ENCODE measurements at regions not wholly inside any gene's neighbourhood (a gene's known extent, or its start where the extent isn't known, plus 50 kb on each side); places are given as distances from the start of the nearest gene placed in this dataset.

- peak; percentile 29 for DNase-seq (ENCODE audit: low read depth)
Measured at GRCh38 chr10:10642751-10643150, 374.9 kb upstream of the CELF2 start.

- peak; percentile 32 for DNase-seq (ENCODE audit: low read depth)
Measured at GRCh38 chr10:10644008-10644646, 373.5 kb upstream of the CELF2 start.

- no peak for DNase-seq (ENCODE audit: low read depth)
Measured at GRCh38 chr10:10644676-10645385, 372.8 kb upstream of the CELF2 start.

- no peak for DNase-seq (ENCODE audit: low read depth)
Measured at GRCh38 chr10:10647331-10647730, 370.3 kb upstream of the CELF2 start.

DNA sequence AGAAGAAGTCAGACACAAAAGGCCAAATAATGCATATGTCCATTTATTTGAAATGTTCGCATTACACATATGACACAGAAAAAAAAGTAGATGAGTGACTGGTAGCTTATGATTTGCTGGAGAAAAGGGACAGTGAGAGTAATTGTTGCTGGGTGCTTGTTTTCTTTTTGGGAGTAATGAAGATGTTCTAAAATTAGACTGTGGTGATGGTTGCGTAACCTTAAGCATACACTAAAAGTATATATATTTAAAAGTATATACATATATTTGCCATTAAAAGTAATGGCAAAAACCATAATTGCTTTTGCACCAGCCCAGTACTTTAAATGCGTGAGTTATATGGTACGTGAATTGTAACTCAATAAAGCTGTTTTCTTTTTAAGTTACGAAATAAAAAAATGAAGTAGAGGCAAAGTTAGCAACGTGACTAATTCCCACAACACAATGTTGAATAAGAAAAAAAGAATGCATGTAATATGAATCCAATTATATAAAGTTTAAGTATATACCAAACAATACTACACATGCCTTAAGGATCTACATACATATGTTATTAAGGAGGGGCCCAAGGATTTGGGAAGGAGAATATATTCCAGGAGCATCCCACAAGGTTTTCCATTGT lies 360.4 kb upstream of the CELF2 start:
- DNase-seq (ENCODE audit: low read depth), result peak; percentile 34

DNA sequence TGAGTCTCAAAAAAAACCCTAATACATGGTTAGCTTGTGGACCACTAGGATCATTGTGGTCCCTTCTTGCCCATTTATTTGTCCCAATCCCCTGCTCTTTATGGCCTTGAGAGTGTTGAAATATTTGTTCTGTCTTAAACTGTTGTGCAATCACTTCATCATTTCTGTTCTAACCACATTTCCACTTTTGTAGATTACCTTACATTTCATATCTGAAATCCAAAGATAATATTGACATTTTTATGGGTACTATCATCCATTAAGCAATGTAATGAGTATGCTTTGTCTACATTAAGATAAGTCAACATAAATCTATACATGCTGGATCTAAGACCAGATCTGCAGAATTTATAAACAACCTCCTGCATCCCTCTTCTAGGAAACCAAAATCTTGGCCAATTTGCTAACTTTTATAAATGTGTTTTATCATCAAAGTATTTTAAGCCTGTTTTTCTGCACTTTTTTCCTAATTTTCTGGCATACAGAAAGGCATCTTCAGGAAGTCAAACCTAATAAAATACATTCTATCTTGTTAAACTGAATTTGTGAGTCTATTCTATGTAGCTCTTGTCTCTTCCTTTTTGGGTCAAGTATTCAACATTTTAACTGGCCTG lies 359.4 kb upstream of the CELF2 start:
- DNase-seq (ENCODE audit: low read depth), result peak; percentile 67

DNA sequence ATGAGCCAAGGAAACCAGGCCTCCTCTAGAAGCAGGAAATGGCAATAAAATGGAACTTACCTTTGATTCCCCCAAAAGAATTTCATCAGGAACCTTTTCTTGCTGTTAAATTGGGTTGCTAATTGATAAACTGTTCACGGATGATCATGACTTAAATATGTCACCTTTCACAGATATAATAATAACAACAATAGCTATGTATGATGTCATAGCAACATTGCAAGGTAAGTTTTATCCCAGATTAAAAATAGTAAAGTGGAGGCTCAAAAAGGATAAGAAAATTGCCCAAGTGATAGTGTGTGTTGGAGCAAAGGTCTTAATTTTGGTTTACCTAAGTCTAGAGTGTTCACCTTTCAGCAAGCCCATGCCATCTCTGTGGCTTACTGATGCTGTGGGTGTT lies 357.6 kb upstream of the CELF2 start:
- no peak for DNase-seq (ENCODE audit: low read depth)

DNA sequence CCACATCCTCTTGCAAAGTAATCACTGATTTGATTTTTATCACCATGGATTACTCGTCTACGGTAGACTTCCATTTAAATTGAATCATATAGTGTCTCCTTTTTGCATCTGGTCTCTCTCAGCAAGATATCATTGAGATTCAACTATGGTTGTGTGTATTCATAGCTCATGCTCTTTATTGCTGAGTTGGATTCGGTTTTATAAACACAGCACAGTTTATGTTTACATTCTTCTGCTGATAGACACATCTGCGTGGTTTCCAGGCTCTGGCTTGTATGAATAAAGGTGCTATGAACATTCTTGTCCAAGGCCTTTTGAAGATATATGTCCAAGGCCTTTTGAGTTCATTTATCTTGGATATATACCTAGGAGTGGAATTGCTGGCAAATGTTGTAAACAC lies 356.5 kb upstream of the CELF2 start:
- peak; percentile 69 for DNase-seq (ENCODE audit: low read depth)

- DNase-seq (ENCODE audit: low read depth), result peak; percentile 56
Measured at GRCh38 chr10:10662716-10663408, 354.8 kb upstream of the CELF2 start.

DNA sequence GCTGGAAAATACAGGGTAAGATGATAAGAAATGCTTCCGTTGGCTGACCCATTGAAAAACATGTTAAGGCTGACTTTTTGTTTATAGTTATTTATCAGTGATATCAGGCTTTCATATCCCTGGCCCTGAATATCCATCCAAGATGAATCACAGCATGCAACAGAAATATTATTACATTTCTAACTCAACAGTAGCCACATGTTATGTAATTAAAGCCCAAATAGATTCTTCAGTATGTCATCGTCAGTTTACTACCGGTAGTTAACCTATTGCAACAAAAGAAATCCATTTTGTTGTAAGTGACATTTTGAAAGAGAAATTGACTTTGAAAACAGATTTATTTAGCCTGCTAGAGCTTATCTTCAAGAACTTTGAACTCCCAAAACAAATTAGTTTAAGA lies 354.1 kb upstream of the CELF2 start:
- peak; percentile 51 for DNase-seq (ENCODE audit: low read depth)

- DNase-seq (ENCODE audit: low read depth), result no peak
Measured at GRCh38 chr10:10665750-10666149, 351.9 kb upstream of the CELF2 start.

- no peak for DNase-seq (ENCODE audit: low read depth)
Measured at GRCh38 chr10:10667466-10667865, 350.2 kb upstream of the CELF2 start.

DNA sequence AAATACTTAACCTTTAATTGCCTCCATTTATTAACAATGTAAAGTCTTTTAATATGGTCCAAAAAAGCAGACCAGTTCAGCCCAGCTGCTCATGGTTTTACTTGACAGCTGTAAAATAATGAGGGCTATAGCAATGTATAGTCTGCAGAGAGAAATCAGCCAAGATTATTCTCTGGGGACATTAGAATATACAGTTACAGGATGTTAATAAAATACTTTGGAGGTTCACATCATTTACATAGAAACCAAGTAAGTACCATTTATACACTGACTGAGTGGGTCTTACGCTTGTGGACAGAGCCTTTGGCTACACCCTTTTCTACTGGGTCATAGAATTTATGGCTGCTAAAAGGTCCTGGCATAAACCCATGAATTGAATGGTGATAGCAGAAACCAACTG lies 340.7 kb upstream of the CELF2 start:
- DNase-seq (ENCODE audit: low read depth), result no peak

GRCh38 chr10:10677479-10677878 lies 340.2 kb upstream of the CELF2 start:
- peak; percentile 86 for DNase-seq (ENCODE audit: low read depth)

DNA sequence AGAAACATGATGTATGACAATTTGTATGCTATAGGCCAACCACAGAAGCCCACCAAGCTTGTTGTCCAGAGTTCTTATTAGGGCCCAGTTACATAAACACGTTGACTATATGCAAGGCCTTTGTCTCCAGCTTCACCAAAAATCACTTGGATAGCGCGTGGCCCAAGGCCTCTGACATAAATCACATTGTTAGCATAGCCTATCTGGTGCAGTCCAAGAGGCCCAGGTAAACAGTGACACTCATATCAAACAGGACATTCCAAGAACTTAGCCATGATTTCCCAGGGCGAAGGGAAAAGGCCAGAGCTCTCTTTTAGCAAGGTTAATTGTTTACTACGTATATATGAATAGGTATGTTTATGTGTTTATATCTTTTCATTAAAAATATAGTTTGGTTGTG lies 337.2 kb upstream of the CELF2 start:
- DNase-seq (ENCODE audit: low read depth), result no peak

DNA sequence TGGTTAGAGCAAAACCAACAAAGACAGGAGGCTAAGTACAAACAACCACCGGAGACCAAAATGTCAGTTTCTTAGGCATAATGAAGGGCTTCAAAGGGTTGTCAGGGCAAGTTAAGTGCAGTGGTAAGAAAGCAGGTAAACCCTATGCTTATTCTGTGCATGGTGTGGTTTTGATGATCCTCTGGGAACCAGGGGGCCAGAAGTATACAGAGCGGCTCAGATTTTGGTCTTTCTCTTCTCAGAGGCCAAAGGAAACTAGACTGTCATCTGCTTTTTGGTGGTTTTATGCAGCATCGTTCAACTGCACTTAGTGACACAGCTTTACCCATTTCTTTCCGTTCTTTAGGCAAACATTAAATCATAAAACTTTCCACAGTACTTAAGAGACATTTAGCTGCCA lies 332.7 kb upstream of the CELF2 start:
- DNase-seq (ENCODE audit: low read depth), result no peak

DNA sequence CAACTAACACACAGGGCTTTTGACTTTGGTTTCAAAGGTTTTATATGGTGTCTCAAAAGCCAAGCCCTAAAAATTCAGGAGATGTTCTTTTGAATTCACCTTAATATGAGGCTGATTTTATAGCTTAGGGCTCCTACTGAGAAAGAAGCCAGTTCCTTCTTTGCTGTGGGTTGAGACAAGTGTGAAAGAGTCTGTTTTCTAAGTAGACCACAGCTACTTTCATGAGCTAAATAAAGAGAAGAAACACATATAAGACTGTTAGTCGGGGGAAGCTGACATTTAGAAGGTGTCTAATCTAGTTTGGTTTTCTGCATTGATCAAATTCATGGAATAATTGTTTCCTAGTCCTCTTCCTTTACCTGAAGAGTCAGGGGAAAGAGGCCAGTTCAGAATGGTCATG lies 332.1 kb upstream of the CELF2 start:
- no peak for DNase-seq (ENCODE audit: low read depth)

DNA sequence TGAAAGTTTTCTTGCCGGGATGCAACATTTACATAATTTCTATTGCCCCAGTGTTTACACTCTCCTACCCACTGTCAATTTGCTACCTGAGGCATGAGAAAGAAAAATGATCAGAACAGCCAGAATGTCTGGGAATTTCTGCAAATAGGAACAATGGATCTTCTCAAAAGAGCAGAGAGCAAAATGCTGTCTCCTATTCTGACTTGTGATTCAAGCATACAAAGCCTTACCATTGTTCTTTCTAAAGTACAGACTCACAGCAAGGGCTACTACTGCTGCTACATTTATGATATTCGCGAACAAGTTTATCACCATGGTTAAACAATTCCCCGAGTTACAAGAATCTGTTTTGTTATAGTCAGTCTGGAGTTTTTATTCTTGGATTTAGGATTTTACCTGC lies 329.9 kb upstream of the CELF2 start:
- no peak for DNase-seq (ENCODE audit: low read depth)

DNA sequence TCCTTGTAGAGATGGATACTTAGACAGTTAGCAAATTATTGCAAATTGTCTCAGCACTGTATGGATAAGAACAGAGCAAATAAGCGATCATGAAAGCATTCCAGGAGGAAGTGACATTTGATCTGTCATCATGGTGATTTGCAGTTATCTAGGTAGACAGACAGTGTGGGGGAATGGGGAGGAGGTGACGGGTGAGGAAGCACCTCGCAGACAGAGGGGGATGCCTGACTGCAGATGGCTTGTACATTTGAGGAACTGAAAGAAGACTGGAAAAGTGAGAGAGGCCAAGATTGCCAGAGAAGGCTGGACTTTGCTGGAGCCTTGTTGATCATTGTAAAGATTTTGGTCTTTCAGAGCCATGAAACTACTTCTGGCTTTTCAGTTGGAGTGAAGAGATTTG lies 318.2 kb upstream of the CELF2 start:
- no peak for DNase-seq (ENCODE audit: low read depth)

DNA sequence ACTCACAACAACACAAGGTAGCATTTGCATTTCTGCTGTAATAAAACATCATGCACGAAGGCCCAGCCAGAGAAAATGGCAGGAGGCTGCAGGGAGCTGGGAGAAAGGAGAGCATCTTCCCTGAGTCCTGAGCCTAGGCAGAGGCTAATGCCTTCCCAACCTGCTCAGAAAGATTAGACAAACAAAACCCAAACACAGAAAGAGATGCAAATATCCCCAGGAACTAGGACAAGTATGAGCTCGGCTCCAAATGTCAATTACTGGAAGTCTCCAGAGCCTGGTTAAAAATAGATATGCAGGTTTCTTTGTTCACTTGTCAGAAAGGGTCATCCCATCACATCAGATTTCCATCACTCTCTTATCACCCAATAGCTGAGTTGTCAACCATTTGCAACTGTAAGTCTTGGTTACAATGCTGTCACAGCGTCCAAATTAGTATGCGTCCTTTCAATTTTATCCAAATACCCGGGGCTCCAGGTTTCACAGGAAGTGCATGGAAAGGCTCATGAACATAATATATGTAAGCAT lies 316.5 kb upstream of the CELF2 start:
- no peak for DNase-seq (ENCODE audit: low read depth)

- no peak for DNase-seq (ENCODE audit: low read depth)
Measured at GRCh38 chr10:10702211-10702610, 315.5 kb upstream of the CELF2 start.

DNA sequence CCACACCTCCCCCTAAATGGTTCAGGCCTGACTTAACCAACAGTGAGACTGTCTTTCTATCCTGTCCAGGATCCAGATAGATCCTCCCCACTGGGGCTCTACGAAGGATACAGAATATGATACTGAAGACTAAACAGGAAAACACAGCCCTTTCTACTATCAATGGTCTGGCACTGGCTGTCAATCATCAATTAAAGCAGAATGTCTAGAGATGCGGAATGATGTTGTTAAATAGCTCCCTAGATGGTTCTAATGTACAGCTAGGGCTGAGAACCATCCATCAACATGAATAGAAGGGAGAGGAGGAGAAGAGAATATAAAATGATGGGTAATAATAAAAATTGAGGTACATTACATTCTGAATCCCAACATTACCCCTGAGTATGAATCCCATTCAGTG lies 314.3 kb upstream of the CELF2 start:
- no peak for DNase-seq (ENCODE audit: low read depth)
